ENCODE measurements at regions not wholly inside any gene's neighbourhood (a gene's known extent, or its start where the extent isn't known, plus 50 kb on each side); places are given as distances from the start of the nearest gene placed in this dataset.

DNA sequence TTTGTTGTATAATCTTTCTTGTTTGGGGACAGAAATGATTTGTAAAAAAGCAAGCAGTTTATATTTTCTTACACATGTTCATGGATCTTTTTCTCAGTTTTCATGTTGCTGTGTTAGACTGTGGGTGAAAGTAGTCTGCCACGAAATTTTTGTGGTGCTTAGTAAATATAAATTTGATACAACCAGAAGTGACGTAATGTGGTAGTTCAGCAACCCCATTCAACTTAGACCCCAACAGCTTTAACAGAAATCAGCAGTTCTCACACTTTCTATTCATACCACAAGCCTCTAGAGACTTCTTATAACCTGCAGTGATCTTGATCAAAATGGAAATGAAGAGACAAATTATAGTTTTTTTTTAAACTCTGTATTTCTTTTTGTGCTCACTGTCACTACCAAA is 120.2 kb upstream of the IGSF10 start:
- DNase-seq (ENCODE audit: low spot score) = no peak
- no peak for ATAC-seq (ENCODE audit: low FRiP score)
- no peak for TF ChIP-seq CTCF (IDR thresholded peaks at IDR 0.05)

- no peak for TF ChIP-seq CTCF (IDR thresholded peaks at IDR 0.05)
- DNase-seq (ENCODE audit: low spot score) (no peak), ATAC-seq (ENCODE audit: low FRiP score) (peak; percentile 54)
Measured at GRCh38 chr3:151580591-151580990, 119.7 kb upstream of the IGSF10 start.

GRCh38 chr3:151579571-151580270 is 118.9 kb upstream of the IGSF10 start:
- TF ChIP-seq CTCF (IDR thresholded peaks at IDR 0.05) = no peak
- DNase-seq (ENCODE audit: low spot score) = no peak
- no peak for ATAC-seq (ENCODE audit: low FRiP score)

DNA sequence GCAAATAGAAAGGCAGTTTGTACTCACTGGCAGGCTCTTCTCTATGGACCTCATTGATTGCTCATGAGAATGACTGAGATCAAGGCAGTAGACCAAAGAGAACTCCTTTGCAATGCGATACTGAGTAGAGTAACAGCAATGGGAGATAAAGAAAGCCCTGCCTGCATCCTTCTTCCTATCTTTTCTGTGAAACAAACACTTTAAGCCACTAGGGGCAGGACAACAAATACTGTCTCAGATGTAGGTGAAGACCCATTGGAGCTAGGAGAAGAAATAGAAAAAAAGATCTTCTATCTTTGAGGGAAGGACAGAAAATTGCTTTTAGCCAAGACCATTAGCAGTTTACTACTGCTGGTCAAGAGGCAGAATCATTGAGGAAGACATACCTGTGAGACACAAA is 117.6 kb upstream of the IGSF10 start:
- ATAC-seq (ENCODE audit: low FRiP score) = no peak
- no peak for TF ChIP-seq CTCF (IDR thresholded peaks at IDR 0.05)
- no peak for DNase-seq (ENCODE audit: low spot score)

DNA sequence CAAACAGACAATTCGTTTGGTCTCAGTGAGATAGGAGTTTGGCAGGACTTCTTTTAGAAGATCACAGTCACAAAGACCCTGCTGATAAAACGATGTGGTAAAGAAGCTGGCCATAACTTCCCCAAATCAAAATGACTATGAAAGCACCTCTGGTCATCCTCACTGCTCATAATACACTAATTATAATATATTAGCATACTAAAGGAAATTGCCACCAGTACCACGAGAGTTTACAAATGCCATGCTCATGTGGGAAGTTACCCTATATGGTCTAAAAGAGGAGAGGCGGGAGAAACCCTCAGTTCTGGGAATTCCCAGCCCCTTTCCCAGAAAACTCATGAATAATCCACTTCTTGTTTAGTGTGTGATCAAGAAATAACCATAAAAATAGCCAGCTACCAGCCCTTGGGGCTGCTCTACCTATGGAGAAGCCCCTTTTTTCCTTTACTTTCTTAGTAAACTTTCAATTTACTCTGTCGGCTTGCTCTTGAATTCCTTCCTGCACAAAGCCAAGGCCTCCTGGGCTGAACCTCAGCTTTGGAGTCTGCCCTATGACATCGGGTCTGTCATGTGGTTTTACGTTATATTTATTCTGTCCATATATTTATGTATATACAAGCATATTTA is 115.8 kb upstream of the IGSF10 start:
- ATAC-seq (ENCODE audit: low FRiP score) (no peak), DNase-seq (ENCODE audit: low spot score) (no peak)
- no peak for TF ChIP-seq CTCF (IDR thresholded peaks at IDR 0.05)

DNA sequence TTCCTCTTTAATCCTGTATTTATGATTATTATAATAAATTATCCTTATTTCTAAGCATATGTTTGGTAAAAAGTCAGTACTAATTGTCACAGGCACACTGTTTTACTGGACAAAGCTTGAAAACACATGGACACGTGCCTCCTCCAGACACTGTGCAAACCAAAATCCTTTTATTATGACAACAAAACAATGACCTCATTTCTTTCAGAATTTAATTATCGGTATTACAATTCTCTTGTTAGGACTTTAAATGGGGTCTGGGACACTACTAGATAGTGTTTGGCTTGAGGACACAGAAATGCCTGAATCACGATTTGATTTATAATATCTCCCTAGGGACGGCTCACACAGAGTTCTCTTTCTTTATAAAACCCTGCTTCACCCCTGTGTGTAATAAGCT is 107.3 kb upstream of the IGSF10 start:
- no peak for ATAC-seq (ENCODE audit: low FRiP score)
- TF ChIP-seq CTCF (IDR thresholded peaks at IDR 0.05) = no peak

GRCh38 chr3:151567477-151567876 is 106.6 kb upstream of the IGSF10 start:
- DNase-seq (ENCODE audit: low spot score) (no peak), ATAC-seq (ENCODE audit: low FRiP score) (no peak)
- TF ChIP-seq CTCF (IDR thresholded peaks at IDR 0.05) = no peak

More for the DNA sequence above, 107.3 kb upstream of the IGSF10 start:
- DNase-seq (ENCODE audit: low spot score) = no peak

All from omental fat pad (tissue), 3 donors.